ENCODE measurements at regions not wholly inside any gene's neighbourhood (a gene's known extent, or its start where the extent isn't known, plus 50 kb on each side); places are given as distances from the start of the nearest gene placed in this dataset.

DNA sequence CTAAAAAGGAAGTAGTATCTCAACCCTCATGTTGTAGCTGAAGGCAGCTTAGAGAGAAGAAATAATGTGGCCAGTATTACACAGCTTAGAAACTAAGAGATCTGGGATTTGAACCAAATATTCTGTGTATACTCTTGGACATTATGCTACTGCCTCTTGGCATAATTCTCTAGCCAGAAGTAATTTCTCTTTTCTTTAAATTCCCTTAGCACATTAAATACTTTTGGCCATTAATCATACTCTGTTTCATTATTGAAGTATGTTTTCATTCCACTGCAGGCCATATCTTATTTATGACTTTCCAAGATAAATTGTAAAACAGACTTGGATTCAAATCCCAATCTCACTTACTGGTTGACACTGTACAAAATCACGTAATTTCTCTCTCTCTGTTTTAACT lies 181.3 kb upstream of the SPAG17 start:
- H3K4me3 ChIP-seq (ENCODE audit: control insufficient read depth, low read depth, low read length), result no peak overlapping the region
- TF ChIP-seq, protein P1, sequence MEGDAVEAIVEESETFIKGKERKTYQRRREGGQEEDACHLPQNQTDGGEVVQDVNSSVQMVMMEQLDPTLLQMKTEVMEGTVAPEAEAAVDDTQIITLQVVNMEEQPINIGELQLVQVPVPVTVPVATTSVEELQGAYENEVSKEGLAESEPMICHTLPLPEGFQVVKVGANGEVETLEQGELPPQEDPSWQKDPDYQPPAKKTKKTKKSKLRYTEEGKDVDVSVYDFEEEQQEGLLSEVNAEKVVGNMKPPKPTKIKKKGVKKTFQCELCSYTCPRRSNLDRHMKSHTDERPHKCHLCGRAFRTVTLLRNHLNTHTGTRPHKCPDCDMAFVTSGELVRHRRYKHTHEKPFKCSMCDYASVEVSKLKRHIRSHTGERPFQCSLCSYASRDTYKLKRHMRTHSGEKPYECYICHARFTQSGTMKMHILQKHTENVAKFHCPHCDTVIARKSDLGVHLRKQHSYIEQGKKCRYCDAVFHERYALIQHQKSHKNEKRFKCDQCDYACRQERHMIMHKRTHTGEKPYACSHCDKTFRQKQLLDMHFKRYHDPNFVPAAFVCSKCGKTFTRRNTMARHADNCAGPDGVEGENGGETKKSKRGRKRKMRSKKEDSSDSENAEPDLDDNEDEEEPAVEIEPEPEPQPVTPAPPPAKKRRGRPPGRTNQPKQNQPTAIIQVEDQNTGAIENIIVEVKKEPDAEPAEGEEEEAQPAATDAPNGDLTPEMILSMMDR (conservative IDR thresholded peaks at IDR 0.05; ENCODE audit: control insufficient read depth, insufficient read depth, low read depth, low read length), result no peak
- DNase-seq (ENCODE audit: low read depth), result no peak

DNA sequence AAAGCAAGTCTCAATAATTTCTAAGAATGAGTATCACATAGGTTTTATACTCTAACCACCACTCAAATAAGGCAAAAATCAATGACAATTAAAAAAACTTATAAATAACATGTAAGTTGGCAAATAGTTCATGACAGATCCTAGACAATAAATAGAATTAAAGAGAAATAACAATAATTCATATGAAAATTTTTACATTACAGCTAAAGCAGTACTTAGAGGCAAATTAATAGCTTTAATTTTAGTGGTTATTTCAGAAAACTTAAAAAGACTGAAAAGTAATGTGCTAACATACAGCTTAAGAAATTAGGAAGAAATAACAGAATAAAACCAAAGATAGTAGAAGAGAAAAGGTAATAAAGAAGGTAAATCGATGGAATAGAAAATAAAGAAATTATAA lies 179.9 kb upstream of the SPAG17 start:
- DNase-seq (ENCODE audit: low read depth), result no peak
- no peak overlapping the region for H3K4me3 ChIP-seq (ENCODE audit: control insufficient read depth, low read depth, low read length)
- TF ChIP-seq, protein P1 (conservative IDR thresholded peaks at IDR 0.05; ENCODE audit: control insufficient read depth, insufficient read depth, low read depth, low read length), result no peak

DNA sequence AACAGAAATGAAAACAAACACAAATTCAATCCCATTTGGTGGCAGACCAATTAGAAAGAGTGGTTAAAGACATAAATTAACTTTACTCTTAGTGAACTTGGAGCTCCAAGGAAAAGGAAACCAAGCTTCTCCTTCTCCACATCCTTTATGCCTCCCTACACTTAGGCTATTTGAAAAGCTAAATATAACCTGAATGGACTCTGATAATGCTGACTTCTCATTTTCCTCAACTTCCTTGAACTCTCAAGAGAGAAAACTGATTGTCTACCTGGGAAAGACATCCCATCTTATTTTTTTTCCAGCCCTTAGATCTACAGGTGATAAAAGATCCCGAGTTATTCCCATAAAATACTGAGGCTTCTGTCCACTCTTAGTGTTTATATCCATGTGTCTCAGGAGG lies 178.4 kb upstream of the SPAG17 start:
- TF ChIP-seq, protein P1 (conservative IDR thresholded peaks at IDR 0.05; ENCODE audit: control insufficient read depth, insufficient read depth, low read depth, low read length), result no peak
- DNase-seq (ENCODE audit: low read depth), result no peak
- H3K4me3 ChIP-seq (ENCODE audit: control insufficient read depth, low read depth, low read length), result no peak overlapping the region

DNA sequence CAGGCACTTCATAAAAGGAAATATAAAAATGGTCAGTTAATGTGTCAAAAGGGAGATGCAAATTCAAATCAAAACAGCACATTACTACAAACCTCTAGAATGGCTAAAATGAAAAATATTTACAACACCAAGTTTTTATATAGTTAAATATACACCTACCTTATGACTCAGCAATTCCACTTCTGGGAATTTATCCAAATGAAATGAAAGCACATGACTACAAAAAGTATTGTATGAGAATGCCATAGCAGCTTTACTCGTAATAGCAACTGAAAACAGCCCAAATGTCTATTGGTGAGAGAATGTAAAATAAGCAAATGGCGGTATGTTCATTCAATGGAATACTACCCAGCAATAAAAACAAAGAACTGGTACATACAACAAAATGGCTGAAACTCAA lies 175.8 kb upstream of the SPAG17 start:
- DNase-seq (ENCODE audit: low read depth), result peak; percentile 73
- H3K4me3 ChIP-seq (ENCODE audit: control insufficient read depth, low read depth, low read length), result no peak overlapping the region
- TF ChIP-seq, protein P1 (conservative IDR thresholded peaks at IDR 0.05; ENCODE audit: control insufficient read depth, insufficient read depth, low read depth, low read length), result no peak

DNA sequence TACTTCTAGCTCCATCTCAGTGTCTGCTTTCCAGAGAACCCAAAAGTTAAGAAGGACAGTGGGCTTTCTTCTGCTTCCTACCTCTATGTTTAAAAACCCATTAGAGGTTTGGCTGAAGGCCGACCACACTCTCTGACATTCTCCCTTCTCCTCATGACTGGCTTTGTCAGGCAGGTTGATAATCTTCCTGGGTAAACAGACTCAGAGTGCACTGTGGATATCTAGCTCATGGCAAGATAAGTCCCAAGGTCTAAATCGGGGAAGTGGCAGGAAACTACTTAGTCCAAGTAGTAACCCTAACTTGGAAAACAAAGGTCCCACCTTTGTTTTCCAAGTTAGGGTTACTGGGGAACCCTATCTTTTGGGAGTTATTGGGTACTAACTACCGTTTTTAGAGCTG lies 161.9 kb upstream of the SPAG17 start:
- TF ChIP-seq, protein P1 (conservative IDR thresholded peaks at IDR 0.05; ENCODE audit: control insufficient read depth, insufficient read depth, low read depth, low read length), result no peak
- H3K4me3 ChIP-seq (ENCODE audit: control insufficient read depth, low read depth, low read length), result no peak overlapping the region
- no peak for DNase-seq (ENCODE audit: low read depth)

DNA sequence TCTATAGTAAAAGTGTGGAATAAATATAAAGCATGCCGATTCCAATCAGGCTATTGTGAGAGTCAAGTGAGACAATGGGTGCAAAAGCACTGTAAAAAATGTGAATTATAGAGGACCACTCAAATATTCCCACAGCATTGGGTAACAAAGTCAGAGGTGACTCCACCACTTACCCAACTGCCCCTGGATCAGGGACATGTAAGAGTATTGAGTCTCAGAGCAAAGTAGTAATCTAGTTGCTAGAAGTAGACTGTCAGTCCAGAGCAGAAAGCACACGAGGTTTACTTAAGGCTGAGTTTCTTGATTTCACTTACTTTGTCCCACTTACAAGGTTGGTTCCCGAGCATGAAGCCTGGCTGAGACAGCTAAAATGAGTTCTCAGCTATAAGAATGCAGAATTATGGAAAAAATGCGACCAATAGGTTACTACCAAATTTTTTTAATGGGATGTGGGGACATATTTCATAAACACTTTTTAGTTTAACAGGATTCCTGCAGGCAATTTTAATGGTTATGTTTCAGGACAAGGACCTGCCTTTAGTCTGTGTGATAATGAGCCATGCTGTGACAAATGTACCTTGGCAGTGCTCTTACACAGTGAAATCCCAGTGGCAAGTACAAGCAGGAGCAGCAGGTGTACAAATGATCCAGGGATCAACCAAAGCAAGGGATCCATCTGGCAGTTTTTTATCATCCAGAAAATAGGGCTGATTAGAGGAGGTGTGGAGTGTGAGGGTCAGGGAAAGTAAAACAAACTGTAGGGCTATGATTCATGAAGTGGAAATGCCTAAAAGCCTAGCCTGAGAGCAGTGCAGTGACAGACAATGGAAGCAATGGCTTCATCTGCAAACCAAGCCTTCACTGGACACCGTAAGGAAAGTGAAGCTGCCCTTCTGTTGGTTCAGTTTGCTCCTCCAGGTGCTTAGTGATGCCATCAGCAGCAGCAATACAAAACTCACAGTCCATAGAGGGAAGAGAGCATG lies 156.2 kb upstream of the SPAG17 start:
- DNase-seq (ENCODE audit: low read depth), result no peak
- TF ChIP-seq, protein P1 (conservative IDR thresholded peaks at IDR 0.05; ENCODE audit: control insufficient read depth, insufficient read depth, low read depth, low read length), result no peak
- H3K4me3 ChIP-seq (ENCODE audit: control insufficient read depth, low read depth, low read length), result no peak overlapping the region
